ENCODE measurements at regions not wholly inside any gene's neighbourhood (a gene's known extent, or its start where the extent isn't known, plus 50 kb on each side); places are given as distances from the start of the nearest gene placed in this dataset.

DNA sequence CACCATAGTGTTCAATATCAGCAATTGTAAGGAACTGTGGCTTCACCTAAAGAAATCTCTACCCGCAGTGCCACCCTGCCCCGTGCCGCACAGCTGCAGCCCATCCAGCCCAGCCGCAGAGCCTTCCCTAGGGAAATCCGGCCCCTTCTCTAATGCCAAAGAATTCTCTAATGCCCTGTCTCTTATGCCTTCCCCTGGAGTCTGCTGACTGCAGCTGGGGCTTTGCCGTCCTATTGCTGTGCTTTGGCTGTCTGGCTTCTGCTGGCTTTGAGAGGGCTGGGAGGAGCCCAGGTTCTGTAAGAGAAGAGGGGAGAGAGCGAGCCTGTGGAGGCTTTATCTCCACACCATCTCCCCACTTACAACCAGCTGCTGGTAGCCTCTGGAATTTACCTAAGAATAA lies 85.9 kb upstream of the HELT start (continued):
- no peak for TF ChIP-seq ZNF766 (CRISPR knock-in tag; IDR thresholded peaks at IDR 0.05; ENCODE audit: borderline replicate concordance)
- no peak for TF ChIP-seq POGZ (CRISPR knock-in tag; IDR thresholded peaks at IDR 0.05)
- no peak for TF ChIP-seq IKZF5 (CRISPR knock-in tag; IDR thresholded peaks at IDR 0.05)
- TF ChIP-seq SP1 (IDR thresholded peaks at IDR 0.05): no peak
- no peak for TF ChIP-seq SP1 (CRISPR knock-in tag; IDR thresholded peaks at IDR 0.05)
- TF ChIP-seq ZNF282 (IDR thresholded peaks at IDR 0.05; ENCODE audit: partially characterized antibody): no peak
- TF ChIP-seq ZNF672 (CRISPR knock-in tag; IDR thresholded peaks at IDR 0.05): no peak
- no peak for TF ChIP-seq ZNF564 (CRISPR knock-in tag; IDR thresholded peaks at IDR 0.05)
- TF ChIP-seq ZFY (CRISPR knock-in tag; IDR thresholded peaks at IDR 0.05): no peak

GRCh38 chr4:184933311-184933710 lies 85.0 kb upstream of the HELT start:
- in situ Hi-C loops (cut with HindIII; ENCODE audit: extremely low pct_ligation_motif_present, low pct_unique_long_range_greater_than_20kb) (no loop called here), intact Hi-C loops (cut with micrococcal nuclease; ENCODE audit: unreplicated experiment) (no loop called here)
- ChIA-PET CTCF (ENCODE audit: low intra/inter-chr PET ratio, low total read pairs) (no interaction called here), POLR2A (no interaction called here)
- no peak for ATAC-seq
- no peak overlapping the region for H3K4me2 ChIP-seq (ENCODE audit: low read depth, low read length)
- no TSS peak for BruUV-seq (replicated peaks)
- no peak overlapping the region for H2AFZ ChIP-seq (ENCODE audit: low read length)
- H3K4me3 ChIP-seq (replicated peaks in 1 of 3; ENCODE audit: insufficient read depth in 1 of 3, low read depth in 2 of 3, low read length in 3 of 3): no peak overlapping the region
- FAIRE-seq: no peak
- H3K36me3 ChIP-seq (replicated peaks in 1 of 2; ENCODE audit: control insufficient read depth in 1 of 2, insufficient read depth in 2 of 2, low read length in 2 of 2): no peaks in the 10 kb centered on the region
- no peak overlapping the region for H3K9ac ChIP-seq (ENCODE audit: insufficient read depth, low read depth, low read length)
- no peaks in the 10 kb centered on the region for H3K9me3 ChIP-seq (ENCODE audit: low read length)
- H3K27ac ChIP-seq (ENCODE audit: extremely low read length, insufficient read depth, low read length): no peak overlapping the region
- no peaks in the 10 kb centered on the region; a peak in 1 of 5 replicates for H3K27me3 ChIP-seq (ENCODE audit: control insufficient read depth in 1 of 2, insufficient read depth in 2 of 2, low read length in 2 of 2)
- no peaks in the 10 kb centered on the region for H4K20me1 ChIP-seq (ENCODE audit: insufficient read depth, low read length)
- peaks cover 9% of the 10 kb centered on the region; the same call in 1 of the 2 replicates for H3K4me1 ChIP-seq (ENCODE audit: insufficient read depth, low read length)
- H3K79me2 ChIP-seq (ENCODE audit: insufficient read depth, low read length): no peaks in the 10 kb centered on the region
- DNase-seq (ENCODE audit: low spot score): no peak
- WGBS (ENCODE audit: low lambda C conversion rate): no CpG with 5 or more reads among the region's 1 CpG
- TF ChIP-seq ZNF253 (CRISPR knock-in tag; IDR thresholded peaks at IDR 0.05; ENCODE audit: borderline replicate concordance) (no peak), ZNF839 (CRISPR knock-in tag; IDR thresholded peaks at IDR 0.05; ENCODE audit: borderline replicate concordance) (no peak), ZBTB46 (CRISPR knock-in tag; IDR thresholded peaks at IDR 0.05; ENCODE audit: borderline replicate concordance) (no peak), PLRG1 (conservative IDR thresholded peaks at IDR 0.05) (no peak), TERF1 (CRISPR knock-in tag; IDR thresholded peaks at IDR 0.05) (no peak), AGO2 (optimal IDR thresholded peaks at IDR 0.05; ENCODE audit: low read depth, low read length) (no peak), IRF9 (CRISPR knock-in tag; IDR thresholded peaks at IDR 0.05; ENCODE audit: borderline replicate concordance) (no peak), ZNF207 (IDR thresholded peaks at IDR 0.05; ENCODE audit: borderline replicate concordance) (no peak)
- TF ChIP-seq, protein P1, sequence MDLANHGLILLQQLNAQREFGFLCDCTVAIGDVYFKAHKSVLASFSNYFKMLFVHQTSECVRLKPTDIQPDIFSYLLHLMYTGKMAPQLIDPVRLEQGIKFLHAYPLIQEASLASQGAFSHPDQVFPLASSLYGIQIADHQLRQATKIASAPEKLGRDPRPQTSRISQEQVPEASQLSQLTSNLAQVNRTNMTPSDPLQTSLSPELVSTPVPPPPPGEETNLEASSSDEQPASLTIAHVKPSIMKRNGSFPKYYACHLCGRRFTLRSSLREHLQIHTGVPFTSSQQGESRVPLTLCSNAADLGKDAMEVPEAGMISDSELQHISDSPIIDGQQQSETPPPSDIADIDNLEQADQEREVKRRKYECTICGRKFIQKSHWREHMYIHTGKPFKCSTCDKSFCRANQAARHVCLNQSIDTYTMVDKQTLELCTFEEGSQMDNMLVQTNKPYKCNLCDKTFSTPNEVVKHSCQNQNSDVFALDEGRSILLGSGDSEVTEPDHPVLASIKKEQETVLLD (CRISPR knock-in tag; IDR thresholded peaks at IDR 0.05; ENCODE audit: low read depth): no peak

Data from HepG2 (cell line).